HUES64 (cell line): ENCODE measurements at regions not wholly inside any gene's neighbourhood (a gene's known extent, or its start where the extent isn't known, plus 50 kb on each side); places are given as distances from the start of the nearest gene placed in this dataset.
A peak's percentile ranks its signal among the peaks of the same experiment; 100 is the strongest.
"Not testable (repeated sequence)": the region's sequence is repeated elsewhere in the genome, so short reads cannot be mapped to it uniquely, and the experiment has no call there.

Experiments used
- H3K27ac ChIP-seq: 2 replicates; pipeline ENCODE4 v1.7.0; 2013; ENCODE audit warnings: low read depth, low read length, inconsistent platforms
- H3K27me3 ChIP-seq: 2 replicates; pipeline ENCODE4 v1.6.1; 2013; ENCODE audit warnings: mild to moderate bottlenecking, low read length; ENCODE audit not compliant: insufficient read depth
- H3K36me3 ChIP-seq: 2 replicates; pipeline ENCODE4 v1.6.1; 2013; ENCODE audit warnings: mild to moderate bottlenecking, low read length; ENCODE audit not compliant: insufficient read depth
- H3K4me1 ChIP-seq: 2 replicates; pipeline ENCODE4 v1.6.1; 2013; ENCODE audit warnings: mild to moderate bottlenecking, low read length, moderate library complexity; ENCODE audit not compliant: insufficient read depth
- H3K4me3 ChIP-seq: 2 replicates; pipeline ENCODE4 v1.5.1; 2013; ENCODE audit warnings: mild to moderate bottlenecking, low read length, moderate library complexity
- H3K9ac ChIP-seq: 2 replicates; pipeline ENCODE4 v1.6.1; 2013; ENCODE audit warnings: mild to moderate bottlenecking, low read depth, low read length
- H3K9me3 ChIP-seq: 2 replicates; pipeline ENCODE4 v1.6.1; 2013; ENCODE audit warnings: low read depth, low read length; ENCODE audit not compliant: insufficient read depth
- WGBS: fragments of 150-250, 120-280 bp; methylation state at CpG from one replicate; pipeline ENCODE4 v1.1.7; 2013; ENCODE audit warnings: missing lambda C conversion rate; 5-methylcytosine and 5-hydroxymethylcytosine counted together

DNA sequence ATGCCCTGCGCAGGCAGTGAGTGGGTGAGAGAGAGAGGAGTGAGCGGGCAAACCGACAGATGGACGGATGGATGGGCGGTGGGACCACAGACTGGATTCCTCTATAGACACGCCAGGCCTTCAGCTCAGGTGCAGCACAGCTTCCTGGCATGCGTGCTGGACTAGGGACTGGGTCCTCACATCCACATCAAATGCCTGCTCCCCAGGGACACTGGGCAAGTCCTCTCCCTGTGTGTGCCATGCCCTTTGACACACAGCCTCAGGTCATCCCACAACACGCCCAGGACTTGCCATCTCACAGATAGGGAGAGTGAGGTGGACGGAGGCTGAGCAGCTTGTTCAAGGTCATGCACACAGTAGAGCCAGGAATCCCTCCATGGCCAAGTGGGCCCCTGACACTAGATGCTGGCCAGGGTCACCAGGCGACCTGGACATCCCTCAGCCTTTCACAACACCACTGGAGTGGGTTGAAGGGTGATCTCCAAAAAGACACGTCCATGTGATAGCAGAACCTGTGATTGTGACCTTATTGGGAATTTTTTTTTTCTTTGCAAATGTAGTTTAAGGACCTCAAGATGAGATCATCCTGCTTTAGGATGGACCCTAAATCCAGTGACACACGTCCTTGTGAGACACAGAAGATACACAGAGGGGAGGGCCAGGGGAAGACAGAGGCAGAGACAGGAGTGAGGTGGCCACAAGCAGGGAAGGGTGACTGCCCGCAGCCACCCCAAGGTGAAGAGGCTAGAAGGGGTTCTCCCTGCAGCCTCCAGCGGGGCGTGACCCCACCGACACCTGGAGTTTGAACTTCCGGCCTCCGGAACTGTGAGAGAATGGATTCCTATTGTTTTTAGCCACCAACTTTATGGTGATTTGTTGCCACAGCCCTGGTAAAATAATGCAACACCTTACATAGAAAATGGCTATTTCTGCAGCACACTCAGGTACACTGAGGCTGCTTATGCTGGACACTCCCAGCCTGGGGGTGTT, 155.0 kb upstream of the CHST15 start:
- Histone ChIP-seq H3K27ac (no peak overlapping the region), H3K4me1 (no peaks in the 10 kb centered on the region), H3K4me3 (no peak overlapping the region), H3K27me3 (no peaks in the 10 kb centered on the region), H3K9me3 (no peaks in the 10 kb centered on the region), H3K9ac (no peak overlapping the region), H3K36me3 (no peaks in the 10 kb centered on the region)
- 95% methylated on average over 18 of the region's 18 CpGs for WGBS

DNA sequence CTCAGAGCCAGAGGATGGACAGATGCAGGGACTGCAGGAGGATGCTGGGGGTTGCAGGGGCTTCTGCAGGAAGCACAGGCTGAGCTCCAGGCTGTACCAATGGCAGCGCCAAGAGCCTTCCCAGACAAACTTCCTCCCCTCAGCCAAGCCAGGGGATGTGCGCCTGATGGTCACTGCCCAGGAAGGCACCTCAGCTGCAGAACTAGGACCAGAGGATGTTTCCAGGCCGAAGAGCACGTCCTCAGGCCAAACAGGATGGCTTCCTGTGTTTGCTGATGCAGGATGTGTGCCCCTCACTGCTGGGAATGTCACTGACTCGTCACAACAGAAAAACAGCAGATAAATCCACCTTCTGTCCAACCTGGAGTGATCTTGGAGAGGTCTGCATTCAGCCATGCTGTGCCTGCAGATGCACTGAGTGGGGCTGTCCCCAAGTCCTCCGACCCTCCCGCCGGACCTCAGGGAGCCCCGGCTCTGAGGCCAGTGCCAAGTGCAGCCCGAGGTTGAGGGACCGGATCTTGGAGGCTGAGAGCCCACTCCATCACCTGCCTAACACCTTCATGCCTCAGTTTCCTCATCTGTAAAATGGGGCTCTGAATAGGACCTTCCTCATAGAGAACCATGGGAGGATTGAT, 152.5 kb upstream of the CHST15 start:
- H3K9me3 ChIP-seq = no peaks in the 10 kb centered on the region
- H3K4me3 ChIP-seq = no peak overlapping the region
- H3K36me3 ChIP-seq = no peaks in the 10 kb centered on the region
- H3K9ac ChIP-seq = no peak overlapping the region
- no peaks in the 10 kb centered on the region for H3K27me3 ChIP-seq
- H3K27ac ChIP-seq = no peak overlapping the region
- peaks cover under 1% of the 10 kb centered on the region; the same call in 1 of the 2 replicates for H3K4me1 ChIP-seq
- WGBS = 92% methylated on average over 11 of the region's 11 CpGs

DNA sequence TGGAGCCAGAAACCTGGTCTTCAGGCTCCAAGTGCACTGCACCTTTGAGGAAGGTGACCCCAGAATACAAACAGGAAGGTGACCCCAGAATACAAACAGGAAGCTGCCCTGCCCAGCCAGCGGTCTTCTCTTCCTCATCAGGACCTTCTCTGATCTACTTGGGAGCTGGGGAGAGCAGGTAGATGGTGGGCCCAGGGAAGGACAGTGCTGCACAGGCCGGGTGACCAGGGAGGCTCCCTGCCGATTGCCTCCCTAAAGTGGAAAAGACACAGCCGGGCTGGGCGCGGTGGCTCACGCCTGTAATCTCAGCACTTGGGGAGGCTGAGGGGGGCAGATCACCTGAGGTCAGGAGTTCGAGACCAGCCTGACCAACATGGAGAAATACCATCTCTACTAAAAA, 151.8 kb upstream of the CHST15 start:
- Histone ChIP-seq H3K27ac (no peak overlapping the region), H3K27me3 (no peaks in the 10 kb centered on the region), H3K36me3 (no peaks in the 10 kb centered on the region), H3K9ac (no peak overlapping the region), H3K4me1 (peaks cover 4% of the 10 kb centered on the region), H3K9me3 (no peaks in the 10 kb centered on the region), H3K4me3 (no peak overlapping the region)
- 95% methylated on average over 8 of the region's 8 CpGs for WGBS

DNA sequence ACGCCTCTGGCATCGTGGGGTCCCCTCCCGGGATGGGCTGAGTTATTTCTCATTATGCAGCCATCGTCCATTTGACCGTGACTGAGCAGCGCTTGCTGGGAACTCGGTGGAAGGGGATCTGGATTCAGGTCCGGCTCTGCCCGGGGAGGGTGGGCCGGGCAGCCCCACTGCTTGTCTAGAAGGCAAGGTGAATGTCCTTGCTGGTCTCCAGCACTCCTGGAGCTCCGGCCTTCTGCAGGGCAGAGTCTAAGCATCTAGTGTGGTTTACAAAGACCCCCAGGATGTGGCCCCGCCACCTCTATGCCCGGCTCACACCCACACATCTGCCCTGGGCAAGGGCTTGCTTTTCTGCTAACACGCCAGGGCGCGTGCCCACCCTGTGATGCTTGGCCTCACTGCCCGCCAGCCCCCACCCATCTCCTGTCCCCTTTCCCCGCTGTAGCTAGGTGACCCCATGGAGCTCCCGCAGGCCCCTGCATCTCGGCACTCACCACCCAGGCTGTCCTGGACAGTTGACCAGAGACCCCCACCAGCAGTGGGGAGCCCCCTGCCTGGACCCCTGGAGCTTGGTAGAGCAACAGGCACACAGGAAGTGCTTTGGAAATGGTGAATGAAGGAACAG, 151.0 kb upstream of the CHST15 start:
- no peaks in the 10 kb centered on the region for H3K27me3 ChIP-seq
- no peak overlapping the region for H3K4me3 ChIP-seq
- H3K36me3 ChIP-seq = no peaks in the 10 kb centered on the region
- H3K9me3 ChIP-seq = no peaks in the 10 kb centered on the region
- WGBS = 94% methylated on average over 20 of the region's 20 CpGs
- no peak overlapping the region for H3K27ac ChIP-seq
- H3K9ac ChIP-seq = no peak overlapping the region
- H3K4me1 ChIP-seq = peaks cover 4% of the 10 kb centered on the region

DNA sequence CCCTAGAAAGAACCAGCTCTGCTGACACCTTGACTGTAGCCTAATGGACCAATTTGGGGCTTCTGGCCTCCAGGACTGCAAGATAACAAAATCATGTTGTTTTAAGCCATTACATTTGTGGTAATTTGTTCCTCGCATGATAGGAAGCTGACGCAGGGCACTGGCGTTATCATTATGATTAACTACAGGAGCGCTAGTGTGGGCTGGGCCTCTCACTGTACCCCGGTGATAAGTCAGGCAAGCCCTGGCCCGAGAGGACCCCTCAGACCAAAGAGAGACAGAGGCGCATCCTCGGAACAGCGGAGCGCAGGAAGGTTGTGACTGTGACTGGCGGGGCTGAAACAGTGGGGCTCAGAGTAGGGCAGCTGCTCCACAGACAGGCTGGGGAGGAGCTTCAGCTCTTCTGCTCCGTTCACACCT, 150.3 kb upstream of the CHST15 start:
- Histone ChIP-seq H3K36me3 (no peaks in the 10 kb centered on the region), H3K27ac (no peak overlapping the region), H3K9me3 (no peaks in the 10 kb centered on the region), H3K4me3 (no peak overlapping the region), H3K9ac (no peak overlapping the region), H3K4me1 (peaks cover 8% of the 10 kb centered on the region), H3K27me3 (no peaks in the 10 kb centered on the region)
- WGBS = 93% methylated on average over 12 of the region's 12 CpGs

DNA sequence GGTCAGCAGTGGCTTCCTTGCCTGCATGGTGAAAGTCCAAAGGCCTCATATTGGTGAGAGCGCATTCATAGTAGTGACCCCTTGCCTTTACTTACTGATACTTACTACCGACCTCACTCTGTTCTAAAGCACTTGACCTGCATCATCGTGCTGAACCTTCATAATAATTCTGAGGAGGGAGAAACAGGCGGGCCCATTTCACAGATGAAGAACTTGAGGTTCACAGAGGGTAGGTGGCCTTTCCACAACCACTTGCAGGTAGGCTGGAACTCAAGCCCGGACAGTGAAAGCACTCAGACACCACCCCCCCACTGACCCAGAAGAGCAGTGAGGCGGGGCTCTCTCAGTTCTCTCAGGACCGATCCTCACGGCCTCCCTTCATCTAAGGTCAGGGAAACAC, 149.4 kb upstream of the CHST15 start:
- 95% methylated on average over 8 of the region's 8 CpGs for WGBS
- Histone ChIP-seq H3K9ac (no peak overlapping the region), H3K27ac (no peak overlapping the region), H3K9me3 (no peaks in the 10 kb centered on the region), H3K36me3 (no peaks in the 10 kb centered on the region), H3K27me3 (no peaks in the 10 kb centered on the region), H3K4me1 (peaks cover 11% of the 10 kb centered on the region), H3K4me3 (no peak overlapping the region)

DNA sequence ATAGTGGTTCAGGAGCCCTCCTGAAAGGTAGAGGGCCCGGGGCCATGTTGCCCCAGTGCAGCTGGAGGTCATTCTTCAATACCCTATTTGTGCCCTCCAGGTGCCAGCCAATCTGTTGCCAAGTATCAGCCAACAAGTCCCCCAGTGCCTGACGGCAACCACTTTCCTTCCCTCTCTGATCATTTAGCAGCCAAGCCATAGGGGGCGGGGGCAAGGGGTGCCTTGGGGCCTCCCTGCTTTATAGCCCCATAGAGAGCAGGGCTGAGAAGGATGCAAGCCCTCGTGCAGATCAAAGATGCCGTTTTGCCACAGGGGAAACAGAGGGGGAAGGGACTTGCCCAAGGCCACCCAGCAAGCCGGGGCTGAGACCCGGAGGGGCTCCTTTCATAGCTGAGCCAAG, 149.0 kb upstream of the CHST15 start:
- H3K27me3 ChIP-seq = no peaks in the 10 kb centered on the region
- H3K27ac ChIP-seq = no peak overlapping the region
- no peaks in the 10 kb centered on the region for H3K36me3 ChIP-seq
- no peak overlapping the region for H3K9ac ChIP-seq
- 83% methylated on average over 7 of the region's 7 CpGs for WGBS
- peaks cover 11% of the 10 kb centered on the region for H3K4me1 ChIP-seq
- no peaks in the 10 kb centered on the region for H3K9me3 ChIP-seq
- H3K4me3 ChIP-seq = no peak overlapping the region

DNA sequence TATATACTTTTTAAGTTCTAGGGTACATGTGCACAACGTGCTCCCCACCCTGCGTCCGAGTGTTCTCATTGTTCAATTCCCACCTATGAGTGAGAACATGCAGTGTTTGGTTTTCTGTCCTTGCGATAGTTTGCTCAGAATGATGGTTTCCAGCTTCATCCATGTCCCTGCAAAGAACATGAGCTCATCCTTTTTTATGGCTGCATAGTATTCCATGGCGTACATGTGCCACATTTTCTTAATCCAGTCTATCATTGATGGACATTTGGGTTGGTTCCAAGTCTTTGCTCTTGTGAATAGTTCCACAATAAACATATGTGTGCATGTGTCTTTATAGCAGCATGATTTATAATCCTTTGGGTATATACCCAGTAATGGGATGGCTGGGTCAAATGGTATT, 148.1 kb upstream of the CHST15 start:
- H3K4me1 ChIP-seq = peaks cover 11% of the 10 kb centered on the region
- H3K27me3 ChIP-seq, H3K9ac ChIP-seq, H3K36me3 ChIP-seq, H3K27ac ChIP-seq, H3K4me3 ChIP-seq, H3K9me3 ChIP-seq: not testable (repeated sequence)
- WGBS = 100% methylated on average over 4 of the region's 5 CpGs

DNA sequence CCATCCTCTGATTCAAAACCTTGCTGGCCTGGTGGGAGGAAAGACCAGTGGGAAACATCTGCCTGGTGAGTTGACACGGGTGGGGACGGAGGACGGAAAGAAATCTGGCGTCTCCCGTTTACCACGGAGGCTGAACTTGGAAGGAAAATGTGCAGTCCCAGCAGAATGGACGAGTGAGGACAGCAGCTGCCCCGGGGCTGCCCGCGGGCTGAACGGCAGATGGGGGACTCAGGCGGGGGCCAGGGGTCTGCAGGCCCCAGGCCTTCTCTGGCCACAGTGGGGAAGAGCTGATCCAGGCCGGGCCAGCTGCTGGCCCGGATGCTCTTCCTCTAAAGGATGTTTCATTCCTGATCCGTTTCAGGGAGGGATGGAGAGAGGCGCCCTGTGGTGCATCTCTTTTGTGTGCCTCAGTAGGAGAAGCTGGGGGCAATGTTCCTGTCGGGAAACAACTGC, 147.5 kb upstream of the CHST15 start:
- Histone ChIP-seq H3K36me3 (no peaks in the 10 kb centered on the region), H3K27me3 (no peaks in the 10 kb centered on the region), H3K4me3 (no peak overlapping the region), H3K4me1 (peaks cover 11% of the 10 kb centered on the region), H3K27ac (peak overlapping the region; percentile 57; the same call in 1 of the 2 replicates), H3K9me3 (no peaks in the 10 kb centered on the region), H3K9ac (no peak overlapping the region)
- 36% methylated on average over 17 of the region's 17 CpGs for WGBS

DNA sequence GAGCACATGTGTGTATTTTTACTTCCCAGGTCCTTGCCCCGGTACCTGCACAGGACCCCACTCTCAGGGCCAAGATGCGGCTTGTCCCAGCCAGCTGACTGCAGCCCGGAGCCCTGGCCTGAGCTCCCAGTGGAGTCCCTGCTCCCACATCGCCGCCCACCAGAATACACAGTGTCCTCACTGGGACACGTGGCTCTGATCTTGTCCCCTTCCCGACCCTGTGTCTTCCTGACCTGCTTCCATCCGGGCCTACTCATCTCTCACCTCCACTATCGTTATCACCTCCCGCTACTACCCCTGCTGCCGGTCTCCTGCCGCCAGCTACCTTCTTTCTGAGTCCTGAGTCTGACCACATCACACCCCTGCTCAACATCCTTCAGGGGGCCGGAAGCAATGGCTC, 146.3 kb upstream of the CHST15 start:
- WGBS = 86% methylated on average over 12 of the region's 13 CpGs
- no peak overlapping the region for H3K4me3 ChIP-seq
- H3K36me3 ChIP-seq = no peaks in the 10 kb centered on the region
- H3K27me3 ChIP-seq = no peaks in the 10 kb centered on the region
- H3K9ac ChIP-seq = no peak overlapping the region
- H3K4me1 ChIP-seq = peaks cover 11% of the 10 kb centered on the region
- H3K9me3 ChIP-seq = no peaks in the 10 kb centered on the region
- H3K27ac ChIP-seq = no peak overlapping the region

DNA sequence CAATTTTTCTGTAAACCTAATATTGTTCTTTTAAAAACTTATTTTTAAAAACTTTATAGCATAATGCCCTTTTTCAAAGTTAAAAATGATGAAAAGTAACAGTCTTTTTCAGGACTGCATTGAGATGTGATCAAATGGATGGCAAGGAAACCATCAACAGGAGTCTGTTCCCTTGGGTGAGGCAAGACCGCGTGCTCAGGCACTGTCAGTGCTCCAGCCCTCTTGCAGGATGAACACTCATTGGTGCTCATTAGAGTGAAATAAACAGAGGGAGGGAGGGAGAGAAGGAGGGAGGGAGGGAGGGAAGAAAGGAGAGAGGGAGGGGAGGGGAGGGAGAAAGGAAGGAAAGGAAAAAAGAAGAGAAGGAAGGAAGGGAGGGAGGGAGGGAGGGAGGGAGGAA, 145.7 kb upstream of the CHST15 start:
- H3K27ac ChIP-seq = no peak overlapping the region
- H3K9me3 ChIP-seq = no peaks in the 10 kb centered on the region
- peaks cover 11% of the 10 kb centered on the region for H3K4me1 ChIP-seq
- H3K27me3 ChIP-seq = no peaks in the 10 kb centered on the region
- H3K9ac ChIP-seq = no peak overlapping the region
- 50% methylated on average over 2 of the region's 2 CpGs for WGBS
- H3K4me3 ChIP-seq = no peak overlapping the region
- H3K36me3 ChIP-seq = no peaks in the 10 kb centered on the region
